Ishikawa (cell line): ENCODE measurements at regions not wholly inside any gene's neighbourhood (a gene's known extent, or its start where the extent isn't known, plus 50 kb on each side); places are given as distances from the start of the nearest gene placed in this dataset.

ENCODE experiments used
- CEBPB ChIP-seq: IDR thresholded peaks from 2 replicates; pipeline ENCODE4 v1.6.1; 2012
- EP300 ChIP-seq: IDR thresholded peaks from 2 replicates; pipeline ENCODE4 v1.6.1; 2012; ENCODE audit warnings: borderline replicate concordance
- FOXM1 ChIP-seq: IDR thresholded peaks from 2 replicates; pipeline ENCODE4 v1.6.1; 2012; ENCODE audit warnings: low read depth, borderline replicate concordance
- MAX ChIP-seq: IDR thresholded peaks from 2 replicates; pipeline ENCODE4 v1.6.1; 2012
- NFIC ChIP-seq: IDR thresholded peaks from 2 replicates; pipeline ENCODE4 v1.6.1; 2012
- RAD21 ChIP-seq: IDR thresholded peaks from 2 replicates; pipeline ENCODE4 v1.6.1; 2012; ENCODE audit warnings: low read depth
- TAF1 ChIP-seq: IDR thresholded peaks from 2 replicates; pipeline ENCODE4 v1.6.1; 2012; ENCODE audit warnings: low read depth, mild to moderate bottlenecking
- TCF12 ChIP-seq: IDR thresholded peaks from 2 replicates; pipeline ENCODE4 v1.6.1; 2012; ENCODE audit warnings: low read depth
- TEAD4 ChIP-seq: IDR thresholded peaks from 2 replicates; pipeline ENCODE4 v1.6.1; 2012
- YY1 ChIP-seq: IDR thresholded peaks from 2 replicates; pipeline ENCODE4 v1.6.1; 2012; ENCODE audit warnings: low read depth
- TF ChIP-seq, protein P1 (sequence below): IDR thresholded peaks from 2 replicates; pipeline ENCODE4 v1.6.1; 2012; ENCODE audit warnings: low read depth, mild to moderate bottlenecking

DNA sequence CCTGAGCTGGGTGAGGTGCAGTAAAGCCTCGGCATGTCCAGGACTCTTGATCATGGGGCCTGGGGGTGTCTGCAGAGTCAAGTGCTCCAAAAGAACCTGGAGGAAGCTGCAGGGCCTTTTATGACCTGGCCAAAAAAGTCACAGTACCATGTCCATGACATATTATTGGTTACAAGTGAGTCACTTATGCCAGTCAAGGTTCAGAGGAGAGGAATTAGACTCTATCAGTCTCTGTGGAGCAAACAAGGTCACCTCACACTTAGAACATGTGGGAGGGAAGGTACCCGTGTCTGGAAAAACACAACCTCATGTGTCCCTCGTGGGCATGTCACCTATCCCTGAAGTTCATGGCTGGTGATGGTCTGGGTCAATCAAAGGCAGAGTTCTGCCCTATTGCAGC, 465.7 kb downstream of the FBXO15 start:
- TF ChIP-seq, protein P1, sequence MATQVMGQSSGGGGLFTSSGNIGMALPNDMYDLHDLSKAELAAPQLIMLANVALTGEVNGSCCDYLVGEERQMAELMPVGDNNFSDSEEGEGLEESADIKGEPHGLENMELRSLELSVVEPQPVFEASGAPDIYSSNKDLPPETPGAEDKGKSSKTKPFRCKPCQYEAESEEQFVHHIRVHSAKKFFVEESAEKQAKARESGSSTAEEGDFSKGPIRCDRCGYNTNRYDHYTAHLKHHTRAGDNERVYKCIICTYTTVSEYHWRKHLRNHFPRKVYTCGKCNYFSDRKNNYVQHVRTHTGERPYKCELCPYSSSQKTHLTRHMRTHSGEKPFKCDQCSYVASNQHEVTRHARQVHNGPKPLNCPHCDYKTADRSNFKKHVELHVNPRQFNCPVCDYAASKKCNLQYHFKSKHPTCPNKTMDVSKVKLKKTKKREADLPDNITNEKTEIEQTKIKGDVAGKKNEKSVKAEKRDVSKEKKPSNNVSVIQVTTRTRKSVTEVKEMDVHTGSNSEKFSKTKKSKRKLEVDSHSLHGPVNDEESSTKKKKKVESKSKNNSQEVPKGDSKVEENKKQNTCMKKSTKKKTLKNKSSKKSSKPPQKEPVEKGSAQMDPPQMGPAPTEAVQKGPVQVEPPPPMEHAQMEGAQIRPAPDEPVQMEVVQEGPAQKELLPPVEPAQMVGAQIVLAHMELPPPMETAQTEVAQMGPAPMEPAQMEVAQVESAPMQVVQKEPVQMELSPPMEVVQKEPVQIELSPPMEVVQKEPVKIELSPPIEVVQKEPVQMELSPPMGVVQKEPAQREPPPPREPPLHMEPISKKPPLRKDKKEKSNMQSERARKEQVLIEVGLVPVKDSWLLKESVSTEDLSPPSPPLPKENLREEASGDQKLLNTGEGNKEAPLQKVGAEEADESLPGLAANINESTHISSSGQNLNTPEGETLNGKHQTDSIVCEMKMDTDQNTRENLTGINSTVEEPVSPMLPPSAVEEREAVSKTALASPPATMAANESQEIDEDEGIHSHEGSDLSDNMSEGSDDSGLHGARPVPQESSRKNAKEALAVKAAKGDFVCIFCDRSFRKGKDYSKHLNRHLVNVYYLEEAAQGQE: no peak
- TF ChIP-seq TCF12: no peak
- no peak for TF ChIP-seq EP300
- TF ChIP-seq TEAD4: no peak
- no peak for TF ChIP-seq FOXM1
- TF ChIP-seq MAX: no peak
- TF ChIP-seq YY1: no peak
- no peak for TF ChIP-seq CEBPB
- no peak for TF ChIP-seq RAD21
- no peak for TF ChIP-seq NFIC
- TF ChIP-seq TAF1: no peak
